ENCODE measurements at regions not wholly inside any gene's neighbourhood (a gene's known extent, or its start where the extent isn't known, plus 50 kb on each side); places are given as distances from the start of the nearest gene placed in this dataset.

GRCh38 chr2:58434692-58435091 lies 193.6 kb upstream of the FANCL start:
- Histone ChIP-seq H3K4me2 (ENCODE audit: low read length) (no peak overlapping the region), H3K9ac (ENCODE audit: low read length) (no peak overlapping the region), H4K20me1 (ENCODE audit: insufficient read depth, low read length) (no peaks in the 10 kb centered on the region), H3K79me2 (ENCODE audit: low read length) (no peaks in the 10 kb centered on the region), H3K36me3 (replicated peaks; ENCODE audit: low read depth, low read length) (no peaks in the 10 kb centered on the region), H3K27me3 (ENCODE audit: low read depth, low read length) (no peaks in the 10 kb centered on the region), H2AFZ (ENCODE audit: low read depth, low read length) (no peak overlapping the region), H3K27ac (ENCODE audit: low read length) (no peak overlapping the region), H3K9me3 (ENCODE audit: insufficient read depth, low read length) (no peaks in the 10 kb centered on the region), H3K4me1 (ENCODE audit: low read length) (no peaks in the 10 kb centered on the region), H3K4me3 (ENCODE audit: low read length) (no peak overlapping the region)
- TF ChIP-seq CTCF (IDR thresholded peaks at IDR 0.05; ENCODE audit: low read depth, low read length) (no peak), EZH2phosphoT487 (IDR thresholded peaks at IDR 0.05; ENCODE audit: low read depth) (no peak)

GRCh38 chr2:58432491-58433170 lies 191.5 kb upstream of the FANCL start:
- Histone ChIP-seq H3K4me2 (ENCODE audit: low read length) (no peak overlapping the region), H3K4me1 (ENCODE audit: low read length) (no peaks in the 10 kb centered on the region), H3K27ac (ENCODE audit: low read length) (no peak overlapping the region), H3K36me3 (replicated peaks; ENCODE audit: low read depth, low read length) (no peaks in the 10 kb centered on the region), H3K9ac (ENCODE audit: low read length) (no peak overlapping the region), H3K79me2 (ENCODE audit: low read length) (no peaks in the 10 kb centered on the region), H2AFZ (ENCODE audit: low read depth, low read length) (no peak overlapping the region), H3K27me3 (ENCODE audit: low read depth, low read length) (no peaks in the 10 kb centered on the region), H3K4me3 (ENCODE audit: low read length) (no peak overlapping the region), H3K9me3 (ENCODE audit: insufficient read depth, low read length) (no peaks in the 10 kb centered on the region), H4K20me1 (ENCODE audit: insufficient read depth, low read length) (no peaks in the 10 kb centered on the region)
- TF ChIP-seq EZH2phosphoT487 (IDR thresholded peaks at IDR 0.05; ENCODE audit: low read depth): no peak
- no peak for TF ChIP-seq CTCF (IDR thresholded peaks at IDR 0.05; ENCODE audit: low read depth, low read length)

GRCh38 chr2:58429014-58429875 lies 188.1 kb upstream of the FANCL start:
- H3K4me2 ChIP-seq (ENCODE audit: low read length): no peak overlapping the region
- no peak for TF ChIP-seq EZH2phosphoT487 (IDR thresholded peaks at IDR 0.05; ENCODE audit: low read depth)
- no peak for TF ChIP-seq CTCF (IDR thresholded peaks at IDR 0.05; ENCODE audit: low read depth, low read length)
- no peak overlapping the region for H3K27ac ChIP-seq (ENCODE audit: low read length)
- H3K27me3 ChIP-seq (ENCODE audit: low read depth, low read length): no peaks in the 10 kb centered on the region; the same call in 1 of the 2 replicates
- H3K36me3 ChIP-seq (replicated peaks; ENCODE audit: low read depth, low read length): no peaks in the 10 kb centered on the region
- no peaks in the 10 kb centered on the region for H3K9me3 ChIP-seq (ENCODE audit: insufficient read depth, low read length)
- H3K4me3 ChIP-seq (ENCODE audit: low read length): no peak overlapping the region
- no peaks in the 10 kb centered on the region for H3K79me2 ChIP-seq (ENCODE audit: low read length)
- H2AFZ ChIP-seq (ENCODE audit: low read depth, low read length): no peak overlapping the region
- H3K4me1 ChIP-seq (ENCODE audit: low read length): no peaks in the 10 kb centered on the region
- no peaks in the 10 kb centered on the region for H4K20me1 ChIP-seq (ENCODE audit: insufficient read depth, low read length)
- H3K9ac ChIP-seq (ENCODE audit: low read length): no peak overlapping the region

All from OCI-LY3 (cell line).